HG02798 (cell line): ENCODE measurements at regions not wholly inside any gene's neighbourhood (a gene's known extent, or its start where the extent isn't known, plus 50 kb on each side); places are given as distances from the start of the nearest gene placed in this dataset.

Experiments used
- ATAC-seq: cut with Tn5 transposase; IDR thresholded peaks from one replicate; pipeline ENCODE4 v1.9.1; 2021; ENCODE audit warnings: mild to moderate bottlenecking; ENCODE audit not compliant: unreplicated experiment, poor library complexity

DNA sequence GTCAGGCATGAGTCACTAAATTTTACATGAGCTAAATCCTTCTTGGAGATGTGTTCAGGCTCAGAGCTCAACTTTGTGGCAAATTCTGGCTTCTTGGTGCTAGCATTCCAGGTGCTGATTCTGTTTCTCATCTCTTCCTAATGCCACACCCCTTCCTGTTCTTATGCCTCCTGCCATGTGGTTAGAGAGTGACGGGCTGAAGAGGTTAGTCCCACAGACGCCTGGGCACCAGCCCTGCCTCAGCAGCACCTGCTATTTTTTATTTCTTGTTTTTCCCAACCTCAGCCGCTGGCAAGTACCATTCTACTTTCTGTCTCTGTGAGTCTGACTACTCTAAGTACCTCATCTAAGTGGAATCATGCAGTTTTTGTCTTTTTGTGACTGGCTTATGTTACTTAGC, 329.5 kb downstream of the KCNRG start:
- ATAC-seq: no peak

DNA sequence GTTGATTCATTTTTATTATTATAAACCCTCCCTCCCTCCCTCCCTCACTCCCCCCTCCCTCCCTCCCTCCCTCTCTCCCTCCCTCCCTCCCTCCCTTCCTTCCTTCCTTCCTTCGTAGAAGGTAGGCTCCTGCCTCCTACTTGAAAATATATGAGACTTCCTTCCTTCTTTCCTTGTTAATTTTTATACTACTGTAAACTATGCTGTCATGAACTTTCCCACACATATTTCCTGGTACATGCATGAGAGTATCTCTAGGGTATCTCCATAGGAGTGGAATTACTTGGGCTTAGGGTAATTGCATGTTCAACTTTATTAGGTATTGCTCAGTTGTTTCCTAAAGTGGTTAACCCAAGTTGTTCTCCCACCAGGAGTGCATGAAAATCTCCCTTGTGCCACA, 330.6 kb downstream of the KCNRG start:
- no peak for ATAC-seq

DNA sequence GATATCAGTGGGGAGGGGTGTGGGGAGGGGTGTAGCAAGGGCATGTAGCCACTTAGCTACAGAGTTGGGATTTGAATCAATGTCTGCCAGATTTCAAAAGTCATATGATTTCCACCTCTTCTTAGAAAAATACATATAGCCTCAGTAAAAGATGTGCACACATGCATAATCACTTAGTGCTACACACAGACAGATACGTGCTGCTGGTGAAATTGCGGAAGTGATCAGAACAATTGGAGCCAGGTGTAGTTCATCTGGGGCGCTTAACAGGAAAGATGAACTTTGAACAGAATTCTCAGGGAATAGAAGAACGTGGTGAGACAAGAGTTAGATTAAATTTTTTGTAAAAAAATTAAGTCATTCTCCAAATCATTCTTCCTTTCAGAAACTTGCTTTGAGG, 333.1 kb downstream of the KCNRG start:
- no peak for ATAC-seq

DNA sequence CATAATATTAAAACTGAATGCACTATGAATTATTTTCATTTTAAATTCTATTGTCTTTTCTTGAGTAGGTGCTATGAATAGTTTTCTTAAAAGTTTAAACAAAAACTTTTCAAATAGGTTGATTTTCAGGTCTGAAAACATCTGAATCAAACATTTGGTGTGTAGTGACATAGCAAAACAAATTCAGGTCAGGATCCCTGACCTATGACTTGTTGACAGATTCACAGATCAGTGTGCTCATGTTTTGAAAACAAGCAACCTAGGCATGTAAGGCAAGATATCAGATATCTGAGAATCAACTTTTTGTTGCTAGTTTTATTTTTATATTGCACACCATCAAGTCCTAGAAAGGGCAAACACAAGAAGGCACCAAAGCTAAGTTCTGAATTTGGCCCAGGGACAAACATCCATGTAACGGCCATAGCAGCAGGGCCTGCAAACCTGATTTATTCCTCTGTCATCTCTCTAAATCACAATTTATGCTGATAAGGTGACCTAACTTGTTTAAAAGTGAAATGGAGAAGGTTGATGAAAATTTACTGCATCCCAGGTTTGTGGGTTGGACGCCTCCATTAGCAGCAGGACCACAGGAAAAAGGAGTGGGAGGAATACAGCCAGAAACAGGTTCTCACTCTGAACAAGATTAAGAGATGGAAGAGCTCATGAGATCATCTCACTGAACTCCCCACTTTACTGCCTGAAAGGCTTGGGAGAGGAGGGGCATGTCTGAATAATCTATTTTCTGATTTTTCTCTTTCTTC, 337.7 kb downstream of the KCNRG start:
- no peak for ATAC-seq

DNA sequence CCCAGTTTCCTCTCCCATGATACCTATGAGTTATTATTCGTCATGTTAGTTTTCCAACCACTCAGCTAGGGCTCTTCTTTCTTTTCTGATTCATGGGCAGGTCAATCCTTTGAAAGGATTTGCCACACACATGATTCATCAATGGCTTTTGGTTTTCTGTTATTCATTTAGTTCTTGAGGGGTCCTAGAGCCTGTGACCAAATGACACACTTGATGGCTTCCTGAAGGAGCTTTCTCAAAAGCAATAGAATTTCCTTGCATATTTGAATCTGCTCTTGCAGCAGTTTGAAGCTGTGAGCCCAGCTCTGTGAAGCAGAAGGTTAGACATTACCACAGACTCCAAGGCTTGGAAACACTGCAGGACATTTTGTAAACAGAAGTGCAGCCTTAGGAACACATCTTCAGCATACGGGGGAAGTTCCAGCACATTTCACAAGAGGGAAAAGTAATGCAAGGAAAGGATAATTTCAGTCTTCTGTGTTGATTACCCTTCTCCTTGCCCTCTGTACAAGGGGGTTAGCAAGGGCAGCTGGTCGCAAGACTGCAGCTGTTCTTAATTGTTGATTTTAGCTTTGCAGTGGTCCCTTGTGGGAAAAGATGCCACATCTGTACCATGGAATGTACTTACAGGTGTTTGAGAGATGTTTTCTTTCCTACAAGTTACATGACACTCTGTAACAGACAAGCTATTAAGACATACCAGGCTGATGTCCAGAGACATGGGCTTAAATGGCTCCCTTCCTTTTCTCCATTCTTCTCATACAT, 338.6 kb downstream of the KCNRG start:
- no peak for ATAC-seq

DNA sequence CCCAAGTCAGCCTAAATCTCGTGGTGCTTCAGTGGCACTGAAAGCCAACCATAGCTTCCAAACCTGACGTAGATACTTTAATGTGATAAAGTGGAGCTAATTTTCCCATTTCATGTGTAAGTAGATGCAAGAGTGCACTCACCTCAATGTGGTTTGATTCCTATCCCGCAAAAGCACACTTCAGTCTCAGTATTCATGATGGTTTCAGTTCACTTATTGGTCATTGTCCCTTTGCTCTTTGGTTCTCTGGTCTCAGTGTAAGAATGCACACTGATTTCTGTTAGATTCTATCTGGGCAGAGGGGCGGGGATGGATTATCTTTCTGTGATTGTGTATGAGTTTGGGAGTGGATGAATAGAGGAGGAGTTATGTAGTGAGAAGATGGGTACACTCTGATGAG, 340.6 kb downstream of the KCNRG start:
- no peak for ATAC-seq

DNA sequence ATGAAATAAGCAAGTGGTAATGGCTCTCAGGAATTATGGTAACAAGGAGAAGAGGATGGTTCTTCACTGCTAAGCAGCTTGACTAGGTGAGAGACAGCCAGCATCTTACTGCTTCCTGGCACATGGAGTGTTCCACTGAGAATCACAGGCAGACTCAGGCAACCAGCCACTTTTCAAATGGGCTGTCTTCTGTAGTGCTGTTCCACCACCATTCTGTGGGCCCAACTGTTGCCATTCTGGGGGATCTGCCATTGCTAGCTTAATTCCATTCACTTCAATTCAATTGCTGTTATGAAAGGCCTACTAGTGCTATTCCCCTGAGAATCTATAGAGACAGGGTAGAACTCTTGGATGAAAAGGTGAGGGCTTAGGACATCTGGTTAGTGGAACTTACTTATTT, 341.9 kb downstream of the KCNRG start:
- ATAC-seq: no peak

DNA sequence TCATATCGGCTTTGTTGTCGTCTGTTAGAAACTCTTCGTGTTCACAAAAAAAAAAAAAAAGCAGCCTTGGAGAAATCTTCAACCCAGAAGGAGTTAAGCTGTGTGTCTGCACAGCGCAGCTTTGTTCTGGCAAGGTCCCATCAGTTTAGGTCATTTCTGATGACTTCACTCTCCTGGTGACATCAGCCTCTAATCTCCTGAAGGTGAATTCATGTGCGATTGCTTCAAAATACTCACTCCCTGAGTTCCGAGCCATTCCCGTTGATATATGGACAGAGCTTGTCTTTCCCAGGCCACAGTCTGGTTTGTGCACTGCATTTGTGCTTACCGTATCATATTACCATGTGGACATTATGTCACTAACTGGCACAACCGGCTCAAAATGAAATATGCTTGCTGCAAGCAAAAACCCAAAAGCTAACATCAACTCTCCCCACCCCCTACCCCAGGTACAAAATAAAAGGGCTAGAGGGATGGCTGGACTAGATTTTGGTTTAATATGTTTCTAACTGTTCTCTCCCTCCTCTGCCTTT, 342.4 kb downstream of the KCNRG start:
- ATAC-seq: no peak

DNA sequence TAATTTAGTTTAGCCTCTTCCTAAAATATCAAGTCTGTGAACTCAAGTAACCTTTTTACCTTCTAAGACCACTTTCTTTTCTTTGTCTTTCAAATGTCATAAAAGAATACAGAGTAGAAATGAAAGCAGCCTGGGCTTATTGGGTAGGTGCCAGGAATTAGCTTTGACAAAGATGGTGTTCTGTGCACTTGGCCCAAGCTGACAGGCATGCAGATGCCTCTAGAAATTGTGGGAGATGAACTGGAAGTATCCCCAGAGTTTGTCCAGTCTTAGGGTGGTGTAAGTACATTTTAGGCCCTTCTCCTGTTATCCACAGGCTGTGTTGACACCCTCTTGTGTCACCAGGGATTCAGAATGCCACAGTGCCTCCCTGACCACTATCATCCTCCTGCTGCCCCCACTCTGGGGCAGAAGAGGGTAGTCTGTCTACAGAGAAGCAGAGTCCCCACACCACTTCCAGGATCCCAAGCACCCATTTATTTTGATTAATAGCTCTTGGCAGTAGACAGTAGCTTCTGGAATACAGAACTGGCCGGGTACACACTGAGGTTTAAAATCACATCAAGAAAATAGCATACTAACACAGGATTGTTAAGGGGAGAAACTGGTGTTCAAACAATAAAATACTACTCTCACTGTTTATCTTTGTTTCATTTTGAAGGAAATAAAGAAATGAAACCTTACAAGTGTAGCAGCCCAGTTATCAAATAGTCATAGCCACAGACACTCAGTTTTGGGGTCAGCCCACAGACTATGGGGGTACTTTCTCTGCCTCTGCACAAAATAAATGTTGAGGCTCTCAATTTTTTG, 343.2 kb downstream of the KCNRG start:
- ATAC-seq: no peak

DNA sequence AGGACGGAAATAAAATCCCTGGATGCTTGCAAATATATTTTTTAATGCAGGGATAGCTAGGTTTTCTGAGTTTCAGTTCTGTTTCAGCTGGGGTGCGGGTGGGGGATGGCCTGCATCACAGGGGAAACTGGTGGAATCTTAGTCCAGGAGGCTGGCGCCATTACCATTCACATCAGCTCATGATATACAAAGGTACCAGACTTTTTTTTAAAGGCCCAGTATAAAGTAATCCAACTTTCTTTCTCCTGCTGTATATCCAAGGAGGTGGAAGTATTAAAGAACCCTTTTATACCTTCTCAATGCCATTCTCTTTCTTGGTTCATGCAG, 343.8 kb downstream of the KCNRG start:
- no peak for ATAC-seq

DNA sequence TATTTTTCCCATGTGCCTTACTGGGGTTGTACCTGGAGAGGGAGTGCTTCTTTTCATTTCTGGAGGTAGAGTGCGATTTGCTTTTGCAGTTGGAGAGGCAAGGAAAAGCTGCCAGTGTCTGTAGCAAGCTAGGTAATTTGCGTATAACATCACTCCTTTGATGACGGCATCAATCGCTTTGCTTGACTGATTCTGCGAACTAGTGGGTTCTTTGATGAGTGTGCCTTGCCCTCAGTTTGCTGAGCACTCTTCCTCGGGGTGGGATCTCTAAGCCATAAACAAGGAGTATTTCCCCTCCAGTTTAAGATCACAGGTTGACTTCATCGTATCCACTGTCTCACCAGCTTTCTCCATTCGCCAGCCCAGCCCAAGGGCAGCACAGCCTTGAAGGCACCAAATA, 344.5 kb downstream of the KCNRG start:
- no peak for ATAC-seq

DNA sequence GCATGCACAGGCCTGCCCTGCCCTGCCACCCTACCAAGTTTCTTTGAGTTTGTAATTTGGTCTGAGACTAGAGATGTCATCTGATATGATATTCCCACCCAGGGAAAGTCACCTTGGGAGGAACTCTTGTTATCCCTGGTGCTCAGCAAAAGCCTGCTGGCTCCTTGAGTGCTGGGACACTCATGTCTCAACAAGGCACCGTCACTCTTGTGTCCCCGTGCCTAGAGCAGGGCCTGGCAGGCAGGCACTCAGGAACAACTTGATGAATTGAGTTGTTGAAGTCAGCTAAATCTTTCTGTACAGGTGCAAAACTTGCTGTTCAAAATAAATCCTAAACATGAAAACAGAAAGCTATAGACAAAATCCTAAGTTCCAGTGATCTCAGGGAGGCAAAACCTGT, 345.4 kb downstream of the KCNRG start:
- ATAC-seq: no peak

DNA sequence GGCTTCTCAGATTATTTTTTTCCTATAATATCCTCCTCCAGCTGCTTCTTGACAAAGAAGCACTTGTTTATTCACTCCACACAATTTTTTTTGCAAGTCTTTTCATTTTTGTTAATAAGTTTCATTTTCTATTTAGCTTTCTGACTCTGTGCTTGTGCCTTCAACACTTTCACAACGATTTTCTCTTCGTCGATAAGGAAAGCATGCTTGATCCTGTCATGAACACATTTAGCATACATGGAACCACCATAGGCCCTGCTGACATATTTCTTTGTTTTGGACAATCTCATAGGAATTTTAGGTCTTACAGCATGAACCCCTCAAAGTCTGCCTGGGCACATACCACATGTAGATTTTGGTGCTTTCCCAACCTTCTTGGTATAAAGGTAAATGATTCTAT, 346.0 kb downstream of the KCNRG start:
- no peak for ATAC-seq

DNA sequence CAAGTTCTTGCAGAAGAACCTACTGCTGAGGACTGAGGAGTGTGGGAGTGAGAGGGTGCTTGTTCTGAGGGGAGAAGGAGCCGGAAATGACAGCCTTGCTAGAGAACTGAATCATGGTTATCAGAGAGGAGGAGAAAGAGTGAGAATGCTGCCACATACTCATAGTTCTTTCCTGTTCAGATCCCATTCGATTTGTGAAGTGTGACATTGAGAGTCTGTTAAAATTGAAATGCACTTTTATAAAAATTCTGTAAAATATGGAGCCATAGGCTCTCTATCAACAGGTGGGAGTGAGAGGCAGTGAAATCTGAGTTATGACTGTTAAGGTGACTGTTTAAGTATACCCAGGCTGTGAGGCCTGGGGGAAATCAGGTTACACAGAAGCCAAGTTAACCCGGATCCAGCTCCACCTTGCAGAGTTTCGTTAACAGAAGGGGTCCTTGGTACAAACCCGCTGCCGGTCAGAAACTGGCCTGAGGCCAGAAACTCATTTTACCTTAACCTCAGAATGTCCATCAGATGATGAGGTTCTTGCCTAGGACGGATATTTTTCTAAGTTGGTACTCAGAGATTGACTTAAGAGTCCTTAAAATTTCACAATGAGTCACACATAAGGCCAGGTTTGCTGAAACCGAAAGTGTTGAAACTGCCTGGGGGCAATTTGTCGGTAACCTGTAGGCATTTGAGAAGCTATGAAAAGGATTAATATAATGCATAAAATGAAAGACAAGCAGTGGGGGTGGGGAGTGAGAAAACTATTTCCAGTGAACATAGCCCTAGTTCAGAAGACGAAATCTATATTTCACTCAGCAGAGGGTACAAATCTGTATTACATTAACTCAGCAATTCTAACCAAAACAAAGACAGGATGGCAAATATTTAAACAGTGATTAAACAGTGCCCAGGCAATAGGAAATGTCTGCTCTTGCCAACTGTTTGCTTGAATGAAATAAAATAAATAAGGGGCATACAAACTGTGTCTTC, 350.5 kb downstream of the KCNRG start:
- ATAC-seq: peak; percentile 68

DNA sequence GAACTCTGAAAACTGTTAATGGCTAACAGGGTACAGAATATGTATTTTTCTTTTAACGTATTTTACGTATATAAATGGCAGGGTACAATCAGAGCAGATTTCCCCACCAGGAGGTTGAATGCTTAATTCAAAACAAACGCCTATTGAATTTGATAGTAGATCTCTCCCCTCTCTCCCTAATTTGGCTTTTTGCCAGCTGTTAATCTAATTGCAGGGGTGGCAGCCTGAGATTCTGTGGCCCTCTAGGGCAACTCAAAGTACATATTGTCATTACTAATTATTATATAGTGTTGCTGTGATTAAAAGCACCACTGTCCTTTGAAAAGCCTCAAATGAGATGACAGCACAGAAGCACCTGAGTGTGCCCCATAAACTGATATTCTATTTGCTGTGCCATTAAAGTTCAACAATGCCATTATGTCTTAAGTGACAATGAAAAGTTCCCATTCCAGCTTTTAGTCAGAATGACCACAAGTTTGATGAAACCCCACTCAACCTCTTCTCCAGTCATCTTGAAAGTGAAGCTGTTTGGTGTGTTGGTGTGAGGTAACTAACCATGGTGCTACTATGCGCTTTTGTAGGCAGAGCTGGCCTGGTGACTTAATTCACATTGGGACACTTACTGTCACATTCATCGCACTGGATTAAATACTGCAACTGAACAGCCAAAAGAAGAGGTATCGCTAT, 351.4 kb downstream of the KCNRG start:
- peak; percentile 70 for ATAC-seq

DNA sequence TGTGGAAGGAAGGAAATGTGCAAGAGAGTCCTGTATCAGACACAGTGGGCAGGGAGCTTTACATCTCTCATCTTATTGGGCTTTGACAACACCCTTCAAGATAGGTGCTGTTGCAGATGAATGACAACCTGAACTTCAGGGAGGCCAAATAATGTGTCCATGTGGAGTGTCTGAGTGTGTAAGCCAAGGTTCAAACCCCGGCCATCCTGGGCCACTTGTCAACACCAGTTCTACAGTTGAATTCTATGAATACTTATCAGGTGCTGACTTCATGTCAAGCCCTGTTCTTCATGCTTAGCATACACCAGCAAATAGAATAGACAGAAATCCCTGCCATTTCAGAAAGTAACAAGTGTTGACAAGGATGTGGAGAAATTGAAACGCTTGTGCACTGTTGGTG, 354.4 kb downstream of the KCNRG start:
- ATAC-seq: no peak

DNA sequence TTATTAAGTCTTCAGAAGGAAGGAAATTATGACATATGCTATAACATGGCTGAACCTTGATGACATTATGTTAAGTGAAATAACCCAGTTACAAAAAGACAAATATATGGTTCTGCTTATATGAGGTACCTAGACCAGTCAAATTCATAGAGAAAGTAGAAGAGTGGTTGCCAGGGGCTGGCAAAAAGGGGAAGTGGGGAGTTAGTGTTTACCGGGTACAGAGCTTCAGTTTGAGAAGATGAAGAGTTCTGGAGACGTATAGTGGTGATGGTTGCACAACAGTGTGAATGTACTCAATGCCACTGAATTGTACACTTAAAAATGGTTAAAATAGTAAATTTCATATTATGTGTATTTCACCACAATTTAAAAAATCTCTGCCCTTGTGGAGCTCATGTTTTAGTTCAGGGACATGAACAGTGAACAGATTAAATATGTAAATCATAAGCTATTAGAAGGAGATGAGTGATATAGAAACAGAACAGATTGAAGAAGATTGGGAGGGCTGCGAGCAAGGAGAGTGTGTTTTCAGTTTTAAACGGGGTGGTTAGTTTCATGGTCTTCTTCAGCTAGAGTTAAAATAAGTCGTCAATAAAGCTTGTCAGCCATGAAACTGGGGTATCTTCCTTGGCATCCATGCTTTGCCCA, 355.2 kb downstream of the KCNRG start:
- peak; percentile 55 for ATAC-seq

DNA sequence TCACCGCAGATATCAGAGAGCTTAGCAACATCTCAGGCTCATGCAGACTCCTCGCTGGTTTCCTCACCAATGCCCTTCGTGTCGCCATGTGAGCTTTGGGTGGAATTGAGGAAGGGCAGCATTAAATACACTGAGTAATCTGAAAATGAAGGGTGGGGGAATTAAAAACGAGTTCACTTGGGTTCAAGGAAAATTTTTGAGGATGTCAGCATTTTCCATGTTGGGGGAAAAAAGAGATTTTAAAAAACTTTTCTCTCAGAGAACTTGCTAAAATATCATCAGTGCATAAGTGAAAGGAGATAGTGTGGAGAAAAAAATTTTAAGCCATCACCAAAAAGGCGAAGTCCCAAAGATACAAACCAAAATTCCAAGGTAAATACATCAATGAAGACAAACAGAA, 359.3 kb downstream of the KCNRG start:
- ATAC-seq: no peak

DNA sequence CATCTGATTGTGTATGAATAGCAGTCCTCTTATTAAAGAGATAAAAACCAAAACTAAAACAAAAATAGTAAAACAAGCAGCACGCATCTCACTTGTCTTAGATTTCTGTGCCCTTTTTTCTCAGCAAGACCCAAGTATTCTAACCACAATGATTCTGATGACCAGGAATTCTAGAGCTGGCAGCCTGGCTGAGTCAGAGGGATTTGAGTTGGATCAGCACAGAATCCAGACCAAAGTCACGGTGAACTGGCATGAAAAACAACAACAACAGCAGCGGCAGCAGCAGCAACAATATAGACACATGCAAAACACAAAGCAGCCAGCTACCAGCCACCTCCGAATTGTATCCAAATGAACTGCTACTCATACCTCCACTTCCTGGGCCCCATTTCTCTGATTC, 360.5 kb downstream of the KCNRG start:
- no peak for ATAC-seq
